Mesenchymal stem cell (in vitro differentiated cells and primary cell): ENCODE measurements at regions not wholly inside any gene's neighbourhood (a gene's known extent, or its start where the extent isn't known, plus 50 kb on each side); places are given as distances from the start of the nearest gene placed in this dataset.

Experiments
- DNase-seq: peaks from one replicate; pipeline ENCODE4 v3.0.0-alpha.2; 2013
- H2AFZ ChIP-seq: one replicate; pipeline ENCODE4 v1.6.1; 2013; ENCODE audit warnings: low read depth, mild to moderate bottlenecking, control low read depth, inconsistent platforms, low read length, moderate library complexity
- H2AK5ac ChIP-seq: 2 replicates; pipeline ENCODE4 v1.6.1; 2013; ENCODE audit warnings: low read length, moderate library complexity, mild to moderate bottlenecking, inconsistent platforms; ENCODE audit not compliant: severe bottlenecking
- H2BK120ac ChIP-seq: one replicate; pipeline ENCODE4 v1.6.1; 2013; ENCODE audit warnings: low read depth, mild to moderate bottlenecking, inconsistent platforms, low read length, moderate library complexity
- H2BK12ac ChIP-seq, 2 experiments: one replicate each; pipeline ENCODE4 v1.6.1; 2013; ENCODE audit warnings: inconsistent platforms in 2 of 2, low read length in 2 of 2, mild to moderate bottlenecking in 2 of 2, moderate library complexity in 2 of 2, control low read depth in 1 of 2
- H2BK15ac ChIP-seq: one replicate; pipeline ENCODE4 v1.6.1; 2013; ENCODE audit warnings: mild to moderate bottlenecking, low read depth, inconsistent platforms; ENCODE audit not compliant: poor library complexity, severe bottlenecking
- H2BK5ac ChIP-seq: 2 replicates; pipeline ENCODE4 v1.6.1; 2013; ENCODE audit warnings: low read depth, mild to moderate bottlenecking, low read length, control low read depth, inconsistent platforms; ENCODE audit not compliant: poor library complexity, severe bottlenecking
- H3K14ac ChIP-seq, 2 experiments: one replicate each; pipeline ENCODE4 v1.6.1; 2013; ENCODE audit warnings: inconsistent platforms in 2 of 2, low read length in 2 of 2, control low read depth in 1 of 2, mild to moderate bottlenecking in 1 of 2, moderate library complexity in 1 of 2
- H3K18ac ChIP-seq, 2 experiments: one replicate each; pipeline ENCODE4 v1.6.1; 2013; ENCODE audit warnings: inconsistent platforms in 2 of 2, low read length in 2 of 2, control low read depth in 1 of 2, low read depth in 1 of 2, mild to moderate bottlenecking in 1 of 2
- H3K23ac ChIP-seq, 2 experiments: one replicate each; pipeline ENCODE4 v1.6.1; 2013; ENCODE audit warnings: inconsistent platforms in 2 of 2, low read length in 2 of 2, mild to moderate bottlenecking in 2 of 2, moderate library complexity in 2 of 2, control low read depth in 1 of 2
- H3K27ac ChIP-seq: 2 replicates; pipeline ENCODE4 v1.5.1; 2013; ENCODE audit warnings: mild to moderate bottlenecking, moderate library complexity, low read length, control low read depth, inconsistent platforms; ENCODE audit not compliant: poor library complexity, severe bottlenecking
- H3K27me3 ChIP-seq, 2 experiments: 2 replicates each; pipeline versions ENCODE4 v1.6.1 to v1.7.0; 2013; ENCODE audit warnings: low read length in 2 of 2, mild to moderate bottlenecking in 2 of 2, moderate library complexity in 2 of 2, control low read depth in 1 of 2, inconsistent platforms in 1 of 2; ENCODE audit not compliant: control insufficient read depth in 1 of 2, insufficient read depth in 1 of 2
- H3K36me3 ChIP-seq, 2 experiments: 2 replicates each; pipeline versions ENCODE4 v1.6.1 to v1.7.0; 2013; ENCODE audit warnings: low read length in 2 of 2, control low read depth in 1 of 2, inconsistent platforms in 1 of 2, low read depth in 1 of 2, mild to moderate bottlenecking in 1 of 2; ENCODE audit not compliant: insufficient read depth in 2 of 2, control insufficient read depth in 1 of 2
- H3K4ac ChIP-seq, 2 experiments: one replicate each; pipeline ENCODE4 v1.6.1; 2013; ENCODE audit warnings: inconsistent platforms in 2 of 2, low read length in 2 of 2, mild to moderate bottlenecking in 2 of 2, moderate library complexity in 2 of 2, control low read depth in 1 of 2, low read depth in 1 of 2
- H3K4me1 ChIP-seq: 2 replicates; pipeline ENCODE4 v1.6.1; 2013; ENCODE audit warnings: low read depth, low read length, control low read depth; ENCODE audit not compliant: control insufficient read depth, insufficient read depth
- H3K4me2 ChIP-seq: 2 replicates; pipeline ENCODE4 v1.6.1; 2013; ENCODE audit warnings: low read length, mild to moderate bottlenecking, inconsistent platforms; ENCODE audit not compliant: poor library complexity, severe bottlenecking
- H3K4me3 ChIP-seq, 2 experiments: 2 replicates each; pipeline versions ENCODE4 v1.5.1 to v1.7.0; 2013; ENCODE audit warnings: low read length in 2 of 2, mild to moderate bottlenecking in 2 of 2, control low read depth in 1 of 2, low read depth in 1 of 2; ENCODE audit not compliant: insufficient read depth in 1 of 2
- H3K79me1 ChIP-seq: replicated peaks from 2 replicates; pipeline ENCODE4 v1.6.1; 2013; ENCODE audit warnings: mild to moderate bottlenecking, control low read depth, low read length, inconsistent platforms; ENCODE audit not compliant: poor library complexity, severe bottlenecking
- H3K9ac ChIP-seq: 2 replicates; pipeline ENCODE4 v1.7.0; 2013; ENCODE audit warnings: mild to moderate bottlenecking, low read length, moderate library complexity
- H3K9me3 ChIP-seq: 2 replicates; pipeline ENCODE4 v1.7.0; 2013; ENCODE audit warnings: mild to moderate bottlenecking, low read length; ENCODE audit not compliant: control insufficient read depth
- H4K8ac ChIP-seq: one replicate; pipeline ENCODE4 v1.6.1; 2013; ENCODE audit warnings: inconsistent platforms, mild to moderate bottlenecking, low read length, moderate library complexity
- H4K91ac ChIP-seq: one replicate; pipeline ENCODE4 v1.6.1; 2013; ENCODE audit warnings: mild to moderate bottlenecking, low read length, inconsistent platforms
- WGBS: methylation state at CpG from one replicate; pipeline ENCODE4 v1.1.7; 2013; ENCODE audit warnings: mixed read lengths; 5-methylcytosine and 5-hydroxymethylcytosine counted together

DNA sequence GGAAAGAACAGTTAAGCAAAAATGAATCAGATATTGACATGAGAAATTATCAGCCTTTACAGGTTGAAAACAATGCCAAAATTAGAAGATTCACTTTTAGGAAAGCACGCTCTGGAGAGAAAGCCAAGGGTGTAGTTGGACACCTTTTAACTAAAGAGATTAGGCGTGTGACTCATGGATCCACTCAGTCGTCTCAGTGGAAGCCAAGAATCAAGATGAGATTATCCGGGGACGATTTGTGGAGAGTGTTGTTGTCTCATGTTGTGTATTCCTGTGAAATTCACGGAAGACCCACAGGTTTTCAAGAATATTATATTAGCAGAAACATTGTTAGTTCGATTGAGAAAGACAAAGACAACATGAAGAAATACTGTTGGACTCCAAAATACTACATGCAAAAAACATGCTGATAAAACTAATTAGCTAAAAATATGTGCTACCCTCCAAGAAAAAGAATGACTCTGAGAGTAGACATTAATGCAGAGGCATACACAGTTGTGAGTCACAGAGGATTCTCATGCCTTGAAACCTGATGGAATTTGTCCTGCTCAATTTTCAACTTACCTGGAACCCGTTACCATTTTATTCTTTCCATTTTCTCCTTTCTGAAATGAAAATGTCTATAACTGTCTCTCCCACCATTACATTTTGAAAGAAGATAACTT, 192.1 kb upstream of the RND3 start:
- Histone ChIP-seq H2AFZ (no peak overlapping the region), H3K9ac (peak overlapping the region; percentile 90), H3K4me3 (no peak overlapping the region), H4K91ac (no peak overlapping the region), H3K23ac (no peak overlapping the region), H3K27ac (no peak overlapping the region), H2BK120ac (no peak overlapping the region), H3K4me1 (no peaks in the 10 kb centered on the region), H3K4ac (no peak overlapping the region), H2BK12ac (no peak overlapping the region), H2BK5ac (no peak overlapping the region), H3K4me2 (no peak overlapping the region), H3K36me3 (no peaks in the 10 kb centered on the region), H3K14ac (no peak overlapping the region), H3K79me1 (no peaks in the 10 kb centered on the region), H2AK5ac (no peak overlapping the region), H3K27me3 (no peaks in the 10 kb centered on the region), H4K8ac (no peak overlapping the region), H3K18ac (no peak overlapping the region), H2BK15ac (no peak overlapping the region), H3K9me3 (no peaks in the 10 kb centered on the region)
- no peak for DNase-seq
- WGBS, result 87% methylated on average over 7 of the region's 8 CpGs

DNA sequence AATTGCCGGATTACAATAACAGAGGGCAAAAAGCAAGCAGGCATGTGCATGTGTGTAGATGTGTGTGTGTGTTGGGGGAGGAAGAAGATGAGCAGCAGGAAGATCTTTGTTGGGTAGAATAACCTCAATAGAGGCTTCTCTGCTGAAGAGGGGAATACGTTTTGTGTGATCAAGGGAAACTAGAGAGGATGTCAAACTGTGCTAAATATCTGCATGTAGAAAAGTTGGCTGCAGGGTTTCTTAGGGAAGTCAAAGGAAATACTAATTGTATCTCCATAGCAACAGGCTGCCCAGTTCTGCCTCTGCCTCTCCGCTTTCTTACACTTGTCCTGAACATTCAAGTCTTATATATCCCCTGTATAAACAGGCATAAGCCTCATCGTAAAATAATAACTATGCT, 190.1 kb upstream of the RND3 start:
- Histone ChIP-seq H3K9ac (no peak overlapping the region), H3K36me3 (no peaks in the 10 kb centered on the region), H2AFZ (no peak overlapping the region), H3K79me1 (no peaks in the 10 kb centered on the region), H4K91ac (no peak overlapping the region), H3K14ac (no peak overlapping the region), H2AK5ac (no peak overlapping the region), H3K9me3 (no peaks in the 10 kb centered on the region), H2BK15ac (no peak overlapping the region), H3K4me3 (no peak overlapping the region), H3K4me2 (no peak overlapping the region), H3K27ac (no peak overlapping the region), H4K8ac (no peak overlapping the region), H3K23ac (no peak overlapping the region), H3K4me1 (no peaks in the 10 kb centered on the region), H2BK12ac (no peak overlapping the region), H3K18ac (no peak overlapping the region), H3K27me3 (no peaks in the 10 kb centered on the region), H2BK120ac (no peak overlapping the region), H3K4ac (no peak overlapping the region), H2BK5ac (no peak overlapping the region)
- DNase-seq, result no peak
- 89% methylated on average over 3 of the region's 4 CpGs for WGBS

DNA sequence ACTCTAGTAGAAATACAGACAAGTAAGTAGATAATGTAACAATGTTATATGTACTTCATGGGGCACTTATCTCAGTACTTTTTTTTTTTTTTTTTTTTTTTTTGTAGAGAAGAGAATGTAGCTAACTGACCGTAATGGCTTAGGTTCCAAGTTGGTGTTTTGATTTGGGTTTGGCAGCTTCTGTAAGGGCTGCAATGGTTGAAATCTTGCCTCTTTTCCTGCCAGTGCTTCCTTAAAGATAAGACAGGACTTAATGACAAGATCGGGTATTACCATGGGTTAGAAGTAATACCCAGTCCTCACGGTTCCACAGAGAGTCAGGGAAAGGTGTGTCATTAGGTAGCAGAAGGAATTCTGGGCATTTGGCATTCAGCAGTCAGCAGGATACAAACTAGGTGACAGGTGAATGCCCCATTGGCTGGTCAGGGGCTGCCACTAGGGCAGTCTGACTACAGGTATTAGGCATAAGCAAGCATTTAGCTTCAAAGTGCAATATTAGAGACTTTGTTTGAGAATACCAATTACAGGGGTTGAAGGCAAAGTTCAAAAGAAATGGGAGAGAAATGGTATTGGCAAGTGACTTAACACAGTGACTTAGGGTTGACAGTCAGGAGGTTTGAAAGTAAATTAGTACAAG, 189.4 kb upstream of the RND3 start:
- no peak overlapping the region for H2BK5ac ChIP-seq
- H2BK15ac ChIP-seq, result no peak overlapping the region
- H3K4me1 ChIP-seq, result no peaks in the 10 kb centered on the region
- no peak overlapping the region for H3K14ac ChIP-seq
- no peaks in the 10 kb centered on the region for H3K9me3 ChIP-seq
- H3K27me3 ChIP-seq, result no peaks in the 10 kb centered on the region
- no peak overlapping the region for H3K9ac ChIP-seq
- DNase-seq, result no peak
- WGBS, result 97% methylated on average over 3 of the region's 3 CpGs
- H2BK120ac ChIP-seq, result no peak overlapping the region
- no peak overlapping the region for H3K4me2 ChIP-seq
- no peak overlapping the region for H4K91ac ChIP-seq
- H3K4ac ChIP-seq, result no peak overlapping the region
- no peak overlapping the region for H2BK12ac ChIP-seq
- H4K8ac ChIP-seq, result no peak overlapping the region
- no peak overlapping the region for H3K23ac ChIP-seq
- no peak overlapping the region for H3K27ac ChIP-seq
- H2AK5ac ChIP-seq, result no peak overlapping the region
- H2AFZ ChIP-seq, result no peak overlapping the region
- peak overlapping the region in 1 of 2 experiments; percentile 73 for H3K18ac ChIP-seq
- H3K36me3 ChIP-seq, result no peaks in the 10 kb centered on the region
- H3K4me3 ChIP-seq, result no peak overlapping the region
- no peaks in the 10 kb centered on the region for H3K79me1 ChIP-seq

DNA sequence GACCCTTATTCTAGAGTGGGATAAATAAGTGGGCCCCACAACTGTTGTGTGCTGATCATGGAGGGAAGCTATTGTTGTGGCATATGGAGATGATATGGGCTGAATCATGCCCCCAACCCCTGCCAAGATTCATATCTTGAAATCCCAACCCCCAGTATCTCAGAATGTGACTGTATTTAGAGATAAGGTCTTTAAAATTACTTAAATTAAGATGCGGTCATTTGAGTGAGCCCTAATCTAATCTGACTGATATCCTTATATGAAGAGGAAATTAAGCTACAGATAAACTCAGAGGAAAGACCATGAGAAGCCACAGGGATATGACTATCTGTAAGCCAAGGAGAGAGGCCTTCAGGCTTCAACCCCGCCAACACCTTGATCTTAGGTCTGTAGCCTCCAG, 188.3 kb upstream of the RND3 start:
- H3K9ac ChIP-seq, result peak overlapping the region; percentile 18
- H3K4me3 ChIP-seq, result no peak overlapping the region
- no peaks in the 10 kb centered on the region for H3K27me3 ChIP-seq
- no peaks in the 10 kb centered on the region for H3K4me1 ChIP-seq
- no peak overlapping the region for H2BK12ac ChIP-seq
- 94% methylated on average over 2 of the region's 2 CpGs for WGBS
- no peak overlapping the region for H4K91ac ChIP-seq
- H2BK120ac ChIP-seq, result no peak overlapping the region
- no peak overlapping the region for H3K4me2 ChIP-seq
- no peak overlapping the region for H3K14ac ChIP-seq
- no peak overlapping the region for H4K8ac ChIP-seq
- H3K23ac ChIP-seq, result no peak overlapping the region
- H3K9me3 ChIP-seq, result no peaks in the 10 kb centered on the region
- H3K4ac ChIP-seq, result no peak overlapping the region
- H2AFZ ChIP-seq, result no peak overlapping the region
- no peak overlapping the region for H2BK15ac ChIP-seq
- no peaks in the 10 kb centered on the region for H3K36me3 ChIP-seq
- no peaks in the 10 kb centered on the region for H3K79me1 ChIP-seq
- no peak for DNase-seq
- H3K18ac ChIP-seq, result no peak overlapping the region
- H2BK5ac ChIP-seq, result no peak overlapping the region
- H3K27ac ChIP-seq, result no peak overlapping the region
- no peak overlapping the region for H2AK5ac ChIP-seq
